OCI-LY3 (cell line): ENCODE measurements at regions not wholly inside any gene's neighbourhood (a gene's known extent, or its start where the extent isn't known, plus 50 kb on each side); places are given as distances from the start of the nearest gene placed in this dataset.
"Not testable (repeated sequence)": the region's sequence is repeated elsewhere in the genome, so short reads cannot be mapped to it uniquely, and the experiment has no call there.

Experiments used
- EZH2phosphoT487 ChIP-seq: fragments of 200-600 bp; shearing (Covaris generic); IDR thresholded peaks from 2 replicates; pipeline ENCODE4 v1.6.1; 2018; ENCODE audit warnings: antibody characterized with exemption, mixed run types, low read depth
- TF ChIP-seq, protein P1 (sequence below): fragments of 200-600, 300-600 bp; sonication (generic); IDR thresholded peaks from 2 replicates; pipeline ENCODE4 v1.5.1; 2014; ENCODE audit warnings: antibody characterized with exemption, low read length, low read depth

DNA sequence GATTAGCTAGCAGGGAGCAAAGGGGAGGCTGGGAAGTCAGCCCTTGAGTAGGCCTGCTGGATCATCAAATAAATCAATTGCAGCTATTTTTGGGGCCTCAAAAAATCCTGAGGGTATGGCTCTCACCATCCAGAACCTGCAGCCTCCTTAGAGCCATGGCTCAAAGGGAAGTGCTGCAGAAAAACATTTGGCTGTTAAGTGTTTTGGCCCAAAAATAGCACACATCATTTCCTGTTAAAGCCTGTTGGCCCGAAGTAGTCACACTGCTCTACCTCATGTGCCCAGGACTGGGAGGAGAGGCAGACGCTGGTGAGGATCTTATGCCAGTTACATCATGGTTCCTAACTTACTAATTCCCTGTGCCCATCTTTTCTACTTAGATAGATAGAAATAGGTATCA lies 176.8 kb upstream of the PLGLB1 start:
- TF ChIP-seq, protein P1, sequence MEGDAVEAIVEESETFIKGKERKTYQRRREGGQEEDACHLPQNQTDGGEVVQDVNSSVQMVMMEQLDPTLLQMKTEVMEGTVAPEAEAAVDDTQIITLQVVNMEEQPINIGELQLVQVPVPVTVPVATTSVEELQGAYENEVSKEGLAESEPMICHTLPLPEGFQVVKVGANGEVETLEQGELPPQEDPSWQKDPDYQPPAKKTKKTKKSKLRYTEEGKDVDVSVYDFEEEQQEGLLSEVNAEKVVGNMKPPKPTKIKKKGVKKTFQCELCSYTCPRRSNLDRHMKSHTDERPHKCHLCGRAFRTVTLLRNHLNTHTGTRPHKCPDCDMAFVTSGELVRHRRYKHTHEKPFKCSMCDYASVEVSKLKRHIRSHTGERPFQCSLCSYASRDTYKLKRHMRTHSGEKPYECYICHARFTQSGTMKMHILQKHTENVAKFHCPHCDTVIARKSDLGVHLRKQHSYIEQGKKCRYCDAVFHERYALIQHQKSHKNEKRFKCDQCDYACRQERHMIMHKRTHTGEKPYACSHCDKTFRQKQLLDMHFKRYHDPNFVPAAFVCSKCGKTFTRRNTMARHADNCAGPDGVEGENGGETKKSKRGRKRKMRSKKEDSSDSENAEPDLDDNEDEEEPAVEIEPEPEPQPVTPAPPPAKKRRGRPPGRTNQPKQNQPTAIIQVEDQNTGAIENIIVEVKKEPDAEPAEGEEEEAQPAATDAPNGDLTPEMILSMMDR = not testable (repeated sequence)
- TF ChIP-seq EZH2phosphoT487 = not testable (repeated sequence)
